SK-N-MC (cell line): ENCODE measurements at regions not wholly inside any gene's neighbourhood (a gene's known extent, or its start where the extent isn't known, plus 50 kb on each side); places are given as distances from the start of the nearest gene placed in this dataset.

Experiments
- DNase-seq: peaks from one replicate; pipeline ENCODE4 v3.0.0-alpha.2; 2011; ENCODE audit warnings: low read depth, low spot score
- H3K27ac ChIP-seq: fragments of 200-600 bp; sonication (generic); 2 replicates; pipeline ENCODE4 v1.5.1; 2016; ENCODE audit warnings: mixed run types
- H3K36me3 ChIP-seq: fragments of 200-600 bp; sonication (generic); 2 replicates; pipeline ENCODE4 v1.6.1; 2017; ENCODE audit warnings: antibody characterized with exemption, low read length, mixed read lengths; ENCODE audit not compliant: insufficient read depth
- H3K4me3 ChIP-seq: fragments of 200-600 bp; sonication (generic); 2 replicates; pipeline ENCODE4 v1.5.1; 2016
- H3K9ac ChIP-seq: fragments of 200-600 bp; sonication (generic); 2 replicates; pipeline ENCODE4 v1.8.0; 2017; ENCODE audit warnings: mixed run types, mixed read lengths; ENCODE audit not compliant: insufficient read length
- H3K9me3 ChIP-seq: fragments of 200-600 bp; sonication (generic); 2 replicates; pipeline ENCODE4 v1.6.1; 2017; ENCODE audit warnings: low read depth, mild to moderate bottlenecking, antibody characterized with exemption, low read length, moderate library complexity, mixed read lengths
- EZH2 ChIP-seq: fragments of 200-600 bp; sonication (generic); IDR thresholded peaks from one replicate; pipeline ENCODE4 v1.6.1; 2017; ENCODE audit warnings: antibody characterized with exemption
- FOXP2 ChIP-seq: optimal IDR thresholded peaks from 2 replicates; pipeline ENCODE3; 2011; ENCODE audit warnings: mild to moderate bottlenecking, moderate library complexity; ENCODE audit not compliant: insufficient read depth; ENCODE audit errors: extremely low read length, control extremely low read depth
- POLR2AphosphoS5 ChIP-seq: IDR thresholded peaks from 2 replicates; pipeline ENCODE4 v1.6.1; 2012; ENCODE audit warnings: mild to moderate bottlenecking, low read depth, low read length, borderline replicate concordance

DNA sequence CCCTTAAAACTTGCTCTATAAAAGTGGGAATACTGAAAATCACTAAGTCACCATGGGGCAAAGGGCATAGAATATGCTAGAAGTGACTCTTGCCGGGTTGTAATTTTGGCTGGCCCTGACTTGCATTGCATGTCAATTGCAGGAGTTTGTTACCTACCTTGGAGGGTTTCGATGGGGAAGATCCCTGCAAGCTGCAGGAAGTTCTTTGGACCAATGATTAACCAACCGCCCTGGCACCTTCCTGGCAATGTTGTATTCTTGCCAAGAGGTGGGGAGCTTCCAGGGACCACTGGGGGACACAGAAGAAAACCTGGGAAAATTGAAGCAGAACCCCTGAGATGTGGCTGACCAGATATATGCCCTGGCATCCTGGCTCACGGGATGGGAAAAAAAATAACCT is 235.8 kb downstream of the B3GLCT start:
- Histone ChIP-seq H3K9me3 (no peaks in the 10 kb centered on the region), H3K4me3 (no peak overlapping the region), H3K36me3 (no peaks in the 10 kb centered on the region), H3K27ac (no peak overlapping the region), H3K9ac (no peak overlapping the region)
- TF ChIP-seq POLR2AphosphoS5 (no peak), EZH2 (no peak), FOXP2 (no peak)
- no peak for DNase-seq

DNA sequence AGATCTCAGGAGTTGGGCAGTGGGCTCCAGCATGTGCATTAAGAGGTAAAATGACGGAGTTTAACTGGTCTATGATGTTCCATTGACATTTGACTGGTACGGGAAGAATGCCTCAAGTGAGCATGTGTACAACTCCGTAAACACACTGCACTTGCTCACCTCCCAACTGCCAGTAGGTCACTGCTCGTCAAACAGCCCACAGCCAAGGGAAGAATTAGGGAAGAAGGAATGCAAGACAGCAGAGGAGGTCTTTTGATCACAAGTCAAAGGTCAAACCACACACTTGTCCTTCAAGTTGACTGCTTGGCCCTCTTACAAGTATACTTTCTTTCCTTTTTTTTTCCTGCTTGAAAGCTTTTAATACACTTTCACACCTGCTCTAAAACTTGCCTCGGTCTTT is 236.7 kb downstream of the B3GLCT start:
- TF ChIP-seq EZH2 (no peak), POLR2AphosphoS5 (no peak), FOXP2 (no peak)
- Histone ChIP-seq H3K27ac (no peak overlapping the region), H3K4me3 (no peak overlapping the region), H3K9ac (no peak overlapping the region), H3K9me3 (no peaks in the 10 kb centered on the region), H3K36me3 (no peaks in the 10 kb centered on the region)
- no peak for DNase-seq

DNA sequence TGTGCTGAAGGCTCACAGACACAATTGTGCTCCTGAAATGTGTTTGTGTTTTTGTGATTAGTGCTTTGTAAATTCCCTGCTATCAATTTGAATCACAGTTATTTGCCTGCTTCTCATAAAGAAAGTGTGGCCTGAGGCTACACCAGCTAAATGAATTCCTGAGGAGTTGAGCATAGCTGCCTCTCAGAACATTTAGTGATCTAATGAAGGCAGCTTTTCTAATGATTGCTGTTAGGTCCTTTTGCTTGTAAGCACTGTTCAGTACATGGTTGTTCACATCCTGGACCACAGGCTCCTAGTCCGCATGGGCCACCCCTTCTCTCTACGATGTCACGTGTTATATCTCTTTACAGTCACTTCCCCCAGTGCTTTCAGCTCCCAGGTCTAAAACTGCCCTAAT is 238.2 kb downstream of the B3GLCT start:
- Histone ChIP-seq H3K27ac (no peak overlapping the region), H3K9ac (no peak overlapping the region), H3K4me3 (no peak overlapping the region), H3K36me3 (no peaks in the 10 kb centered on the region), H3K9me3 (no peaks in the 10 kb centered on the region)
- TF ChIP-seq FOXP2 (no peak), EZH2 (no peak), POLR2AphosphoS5 (no peak)
- DNase-seq = no peak

DNA sequence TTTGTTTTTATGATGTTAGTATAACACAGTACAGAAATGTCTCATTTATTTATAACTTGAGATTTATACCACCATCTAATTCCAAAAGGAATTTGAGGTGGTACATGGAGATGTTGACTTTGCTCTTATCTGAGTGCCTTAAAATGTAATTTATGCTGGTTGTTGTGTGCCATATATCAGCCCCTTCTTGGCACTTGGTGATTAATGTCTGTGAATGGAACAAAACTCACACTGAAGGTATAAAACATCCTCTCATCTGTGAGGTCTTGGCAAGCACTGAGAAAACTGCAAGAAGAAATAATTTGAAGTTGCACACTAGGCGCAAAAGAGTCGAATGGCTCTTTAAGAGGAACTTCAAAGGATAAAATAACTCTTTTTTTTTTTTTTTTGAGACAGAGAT is 240.4 kb downstream of the B3GLCT start:
- H3K9me3 ChIP-seq = no peaks in the 10 kb centered on the region
- no peak overlapping the region for H3K27ac ChIP-seq
- no peaks in the 10 kb centered on the region for H3K36me3 ChIP-seq
- H3K9ac ChIP-seq = no peak overlapping the region
- TF ChIP-seq POLR2AphosphoS5 (no peak), EZH2 (no peak), FOXP2 (no peak)
- no peak overlapping the region for H3K4me3 ChIP-seq
- DNase-seq = no peak

DNA sequence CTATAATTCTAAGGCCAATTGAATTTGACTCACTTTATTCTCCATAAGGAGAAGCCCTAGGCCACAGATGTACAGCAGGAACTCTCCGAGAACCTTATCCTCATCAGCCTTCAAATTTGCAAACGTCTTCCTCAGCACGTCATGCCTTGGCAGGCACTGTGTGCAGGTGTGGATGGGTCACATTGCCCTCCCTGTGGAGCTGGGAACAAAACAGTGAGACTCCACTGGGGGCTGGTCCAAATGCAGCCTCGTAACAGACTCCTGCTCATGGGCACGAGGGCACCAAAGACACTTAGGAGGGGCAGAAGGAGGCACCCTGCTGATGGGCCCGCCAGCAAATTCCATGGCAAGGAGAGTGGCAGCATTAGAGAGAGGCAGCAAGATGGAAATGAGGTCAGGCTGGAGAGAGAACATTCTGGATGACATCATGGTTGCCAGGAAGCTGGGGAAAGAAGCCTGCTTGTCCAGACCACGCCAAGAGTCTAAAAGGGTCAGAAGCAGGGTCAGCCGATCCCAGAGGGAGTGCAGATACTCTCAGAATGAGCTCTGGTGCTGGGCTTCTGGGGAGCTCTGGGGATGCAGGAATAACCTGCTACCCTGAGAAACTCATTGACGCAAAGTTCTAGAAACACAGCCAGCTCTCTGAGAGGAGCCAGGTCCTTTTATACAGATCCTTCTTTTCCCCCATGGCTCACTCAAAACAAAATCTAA is 242.2 kb downstream of the B3GLCT start:
- DNase-seq = no peak
- H3K27ac ChIP-seq = no peak overlapping the region

DNA sequence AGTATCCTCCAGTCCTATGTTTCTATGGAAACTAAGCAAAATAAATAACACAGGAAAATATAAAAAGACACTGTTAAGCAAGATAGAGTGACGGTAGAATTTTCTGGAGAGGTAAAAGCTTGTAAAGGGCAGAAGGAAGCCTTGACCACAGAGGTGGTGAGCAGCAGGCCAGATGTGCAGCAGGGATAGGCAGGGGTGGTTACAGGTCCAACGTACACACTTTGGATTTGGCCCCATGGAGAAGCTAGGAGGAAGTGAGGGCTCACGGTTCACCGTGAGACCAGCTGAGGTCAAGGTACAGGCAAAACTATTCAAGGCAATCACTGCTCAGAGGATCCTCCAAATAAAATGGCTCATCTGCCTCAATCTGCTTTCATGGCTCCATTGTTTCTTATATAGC is 242.8 kb downstream of the B3GLCT start:
- Histone ChIP-seq H3K9me3 (no peaks in the 10 kb centered on the region), H3K36me3 (no peaks in the 10 kb centered on the region), H3K9ac (no peak overlapping the region)

More for the DNA sequence above, 242.2 kb downstream of the B3GLCT start:
- no peaks in the 10 kb centered on the region for H3K9me3 ChIP-seq
- no peak for TF ChIP-seq FOXP2
- TF ChIP-seq POLR2AphosphoS5 = no peak
- no peak for TF ChIP-seq EZH2
- H3K9ac ChIP-seq = no peak overlapping the region
- no peak overlapping the region for H3K4me3 ChIP-seq
- no peaks in the 10 kb centered on the region for H3K36me3 ChIP-seq

DNA sequence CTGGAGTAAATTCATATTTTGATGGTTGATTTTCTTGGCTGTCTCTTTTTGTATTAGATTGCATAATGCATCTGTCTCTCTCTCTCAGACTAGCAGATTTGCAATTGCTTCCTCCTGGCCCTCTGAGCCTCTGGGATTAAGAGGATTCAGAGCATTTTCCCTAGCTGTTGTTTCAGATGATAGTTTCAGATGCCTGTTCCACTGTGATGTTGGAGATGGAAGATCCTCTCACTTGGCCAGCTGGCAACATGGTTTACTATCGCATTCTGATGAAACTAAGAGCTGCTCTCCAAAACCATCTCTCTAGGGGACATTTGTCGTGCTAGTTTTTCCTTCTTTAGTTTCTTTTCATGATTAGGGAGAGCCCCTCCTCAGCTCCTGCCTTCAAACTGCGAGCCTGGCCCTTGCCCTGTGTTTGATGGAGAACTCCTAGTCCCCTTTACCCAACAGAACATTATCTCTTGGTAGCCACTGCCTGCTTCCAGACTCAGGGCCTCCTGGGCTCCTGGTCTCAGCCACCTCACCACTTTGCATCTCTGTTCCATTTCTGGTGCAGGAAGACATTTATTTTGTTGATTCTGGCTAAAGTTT is 244.6 kb downstream of the B3GLCT start:
- Histone ChIP-seq H3K9me3 (no peaks in the 10 kb centered on the region), H3K27ac (no peak overlapping the region), H3K36me3 (no peaks in the 10 kb centered on the region), H3K4me3 (no peak overlapping the region), H3K9ac (no peak overlapping the region)
- no peak for DNase-seq
- no peak for TF ChIP-seq EZH2
- no peak for TF ChIP-seq POLR2AphosphoS5
- no peak for TF ChIP-seq FOXP2

More for the DNA sequence above, 242.8 kb downstream of the B3GLCT start:
- H3K27ac ChIP-seq = no peak overlapping the region
- no peak overlapping the region for H3K4me3 ChIP-seq
- no peak for DNase-seq
- TF ChIP-seq EZH2 (no peak), POLR2AphosphoS5 (no peak), FOXP2 (no peak)

DNA sequence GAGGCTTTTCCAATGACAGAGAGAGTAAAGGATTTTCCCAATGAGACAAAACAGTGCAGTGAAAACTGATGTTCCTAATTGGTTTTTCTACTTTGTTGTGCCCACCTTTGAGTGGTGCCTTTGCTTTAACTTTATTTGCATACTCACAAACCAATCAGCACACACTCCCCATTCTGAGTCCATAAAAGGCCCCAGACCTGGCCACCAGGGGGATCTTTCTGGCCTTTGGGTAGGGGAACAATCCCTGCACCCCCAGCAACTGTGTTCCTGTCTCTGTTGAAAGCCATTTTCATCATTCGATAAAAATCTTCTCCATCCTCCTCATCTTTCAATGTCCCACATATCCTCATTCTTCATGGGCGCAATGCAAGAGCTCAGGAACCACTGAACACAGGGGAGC is 252.8 kb downstream of the B3GLCT start:
- Histone ChIP-seq H3K9me3 (no peaks in the 10 kb centered on the region), H3K9ac (no peak overlapping the region), H3K27ac (no peak overlapping the region)

More for the DNA sequence above, 252.8 kb downstream of the B3GLCT start:
- no peak for DNase-seq
- TF ChIP-seq POLR2AphosphoS5 = no peak
- TF ChIP-seq FOXP2 = no peak
- no peak for TF ChIP-seq EZH2
- no peak overlapping the region for H3K4me3 ChIP-seq
- H3K36me3 ChIP-seq = no peaks in the 10 kb centered on the region
